Ammon's horn (tissue), 1 donor: ENCODE measurements at regions not wholly inside any gene's neighbourhood (a gene's known extent, or its start where the extent isn't known, plus 50 kb on each side); places are given as distances from the start of the nearest gene placed in this dataset.
"Not testable (repeated sequence)": the region's sequence is repeated elsewhere in the genome, so short reads cannot be mapped to it uniquely, and the experiment has no call there.

Experiments used
- DNase-seq: peaks from one replicate; pipeline ENCODE4 v3.0.0-alpha.2; 2016; ENCODE audit warnings: low spot score

DNA sequence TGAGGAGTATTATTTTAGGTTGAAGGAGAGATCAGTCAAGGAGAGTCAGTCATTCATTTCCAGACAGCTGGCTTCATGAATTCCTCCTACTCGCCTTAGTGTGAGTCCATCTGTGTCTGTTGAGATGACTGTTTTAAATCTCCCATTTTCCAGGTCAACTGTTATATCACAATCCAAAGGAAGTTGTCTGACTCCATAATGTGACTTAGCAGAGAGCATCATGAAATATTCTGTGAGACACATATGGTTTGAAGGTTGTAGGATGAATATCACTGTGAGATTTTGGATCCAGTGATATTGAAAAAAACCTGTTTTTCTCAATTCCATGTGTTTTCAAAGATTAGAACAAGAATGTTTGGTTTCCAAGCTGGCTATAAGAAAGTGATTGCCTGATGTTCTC is 530.2 kb upstream of the MAN1A1 start:
- DNase-seq = peak; percentile 21

DNA sequence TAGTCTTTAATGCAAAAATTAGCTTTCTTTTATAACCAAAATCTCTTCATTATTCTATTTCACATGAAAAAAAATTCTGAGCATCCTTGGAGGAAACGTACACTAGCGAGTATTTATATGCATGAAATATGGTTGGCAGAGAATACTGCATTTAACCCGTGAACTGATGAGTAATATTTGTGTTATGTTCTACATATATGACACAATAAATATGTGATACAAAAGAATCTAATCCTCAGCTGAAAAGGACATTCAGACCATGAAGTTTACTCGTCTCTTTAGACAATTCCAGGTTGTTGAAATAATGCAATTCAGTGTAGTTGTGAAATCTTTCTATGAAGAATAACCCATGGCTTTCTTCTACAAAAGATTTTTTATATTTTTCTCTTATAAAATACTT is 524.8 kb upstream of the MAN1A1 start:
- DNase-seq = no peak

- DNase-seq = no peak
Measured at GRCh38 chr6:119873107-119873506, 523.5 kb upstream of the MAN1A1 start.

DNA sequence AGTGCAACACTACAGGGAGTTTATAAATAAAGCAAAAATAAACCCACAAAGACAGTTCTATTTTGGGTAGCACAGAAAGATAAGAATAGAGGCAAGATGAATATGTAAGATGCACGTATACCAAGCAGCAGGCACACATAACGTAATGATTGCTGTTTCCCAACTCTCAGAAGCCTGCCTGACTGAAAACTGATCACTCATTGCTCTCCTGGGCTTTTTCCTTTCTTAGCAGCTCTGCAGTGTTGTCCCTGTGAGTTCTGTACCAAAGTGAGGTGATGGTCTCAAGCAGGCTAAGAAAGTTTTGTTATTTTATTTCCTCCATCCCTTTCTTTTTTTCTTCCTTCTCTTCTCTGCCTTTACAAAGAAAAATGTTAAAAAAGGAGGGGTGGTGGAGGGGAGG is 522.0 kb upstream of the MAN1A1 start:
- DNase-seq = no peak

- no peak for DNase-seq
Measured at GRCh38 chr6:119865466-119866350, 516.1 kb upstream of the MAN1A1 start.

DNA sequence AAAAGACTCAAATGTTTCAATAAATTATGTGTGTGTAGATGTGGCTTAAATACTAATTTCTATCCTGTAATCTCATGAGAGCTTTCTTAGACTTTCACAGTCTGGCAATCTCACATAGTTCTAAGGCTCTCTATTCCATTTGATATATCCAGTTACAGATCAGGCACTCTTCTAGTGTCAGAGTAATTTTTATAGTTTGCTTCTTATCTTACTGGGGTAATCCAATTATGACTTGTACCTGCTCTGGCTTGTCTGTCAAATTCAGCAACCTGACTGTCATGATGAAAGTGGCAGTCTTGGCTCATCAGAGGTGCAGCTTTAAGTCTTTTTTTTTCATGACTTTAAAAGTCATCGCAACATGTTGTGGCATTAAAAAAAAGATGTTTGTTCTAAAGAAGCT is 513.2 kb upstream of the MAN1A1 start:
- DNase-seq = no peak

- DNase-seq = no peak
Measured at GRCh38 chr6:119858901-119859300, 509.3 kb upstream of the MAN1A1 start.

DNA sequence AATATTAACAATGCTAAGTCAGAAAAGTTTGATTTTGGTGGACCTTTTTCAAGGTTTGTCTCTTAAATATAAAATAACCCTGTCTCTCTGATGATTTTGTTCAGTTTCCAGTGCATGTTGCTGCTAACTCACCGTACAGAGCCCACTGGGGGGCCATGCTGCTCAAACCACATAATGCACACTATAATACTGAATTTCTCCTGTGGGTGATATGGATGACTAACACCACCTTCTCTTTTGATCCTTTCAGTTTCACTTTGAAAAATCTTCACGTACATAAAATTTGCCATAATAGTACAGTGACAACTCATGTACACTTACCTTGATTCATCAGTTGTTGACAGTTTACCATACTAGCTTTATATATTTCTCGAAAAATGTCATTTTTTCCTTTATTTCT is 506.6 kb upstream of the MAN1A1 start:
- DNase-seq = no peak

- DNase-seq = no peak
Measured at GRCh38 chr6:119848696-119849095, 499.1 kb upstream of the MAN1A1 start.

DNA sequence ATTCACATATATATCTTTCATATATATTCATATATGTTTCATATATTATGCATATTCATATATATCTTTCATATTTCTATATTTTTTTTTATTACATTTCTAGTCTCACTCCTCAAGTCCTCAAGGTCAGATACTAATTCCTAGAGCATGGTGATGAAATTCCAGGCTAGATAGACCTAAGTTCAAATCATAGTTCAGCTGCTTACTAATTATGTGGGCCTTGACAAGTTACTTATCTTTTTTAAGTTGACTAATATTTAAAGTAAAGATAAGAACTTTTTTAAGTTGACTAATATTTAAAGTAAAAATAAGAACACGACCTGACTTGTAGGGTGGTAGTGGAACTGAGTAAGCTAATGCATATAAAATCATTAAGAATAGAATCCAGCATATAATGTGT is 495.6 kb upstream of the MAN1A1 start:
- DNase-seq = no peak

DNA sequence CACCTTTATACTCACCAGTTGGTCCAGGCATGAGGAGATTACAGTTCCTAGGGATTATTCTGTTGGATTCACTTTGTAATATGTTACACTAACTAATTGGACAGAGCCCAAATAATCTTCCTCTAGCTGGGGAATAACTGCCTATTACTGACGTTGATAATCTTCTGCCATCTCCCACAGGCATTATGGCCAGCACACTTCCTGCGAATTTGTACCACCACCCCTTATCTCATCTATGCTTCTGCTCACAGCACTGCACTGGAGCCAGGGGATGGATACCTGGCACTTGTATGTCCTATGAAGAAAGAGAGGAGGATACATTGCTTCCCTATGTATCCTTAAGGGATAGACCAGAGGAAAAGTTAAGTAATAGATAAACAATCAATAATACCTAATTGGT is 494.8 kb upstream of the MAN1A1 start:
- DNase-seq = no peak

DNA sequence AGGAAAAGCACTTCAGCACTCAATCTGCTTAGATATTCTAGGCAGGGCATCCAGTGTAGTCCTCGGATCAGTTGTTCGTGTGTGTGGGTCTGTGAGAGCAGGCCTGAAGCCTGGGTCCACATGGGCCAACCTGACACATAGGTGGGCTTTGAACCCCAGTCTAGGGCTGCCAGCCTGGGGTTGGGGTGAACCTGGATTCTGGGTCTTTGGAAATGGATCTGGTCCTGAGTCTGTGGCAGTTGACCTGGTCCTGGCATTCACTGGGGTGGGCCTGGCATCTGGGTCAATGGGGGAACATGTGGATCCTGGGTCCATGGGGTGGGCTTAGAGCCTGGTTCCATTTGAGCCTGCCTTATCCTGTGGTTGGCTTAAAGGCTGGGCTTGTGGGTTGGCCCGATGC is 492.6 kb upstream of the MAN1A1 start:
- no peak for DNase-seq

DNA sequence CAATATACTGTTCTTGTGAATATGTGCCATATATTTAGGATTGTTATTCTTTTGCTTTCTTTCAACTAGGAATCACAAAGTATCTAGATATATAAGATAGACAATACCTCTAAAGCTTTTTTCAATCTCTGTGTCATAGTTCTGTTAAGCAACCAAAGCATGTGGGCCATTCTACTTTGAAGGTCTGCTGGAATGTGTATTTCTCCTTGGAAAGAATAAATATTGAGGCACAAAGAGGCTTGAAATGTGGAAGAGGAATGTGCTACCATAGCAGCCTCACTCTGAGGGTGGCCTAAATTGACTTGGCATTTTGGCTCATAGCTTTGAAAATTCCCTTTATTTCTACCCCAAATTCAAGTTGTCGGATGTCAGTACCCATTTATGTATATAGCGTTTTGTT is 488.5 kb upstream of the MAN1A1 start:
- no peak for DNase-seq

DNA sequence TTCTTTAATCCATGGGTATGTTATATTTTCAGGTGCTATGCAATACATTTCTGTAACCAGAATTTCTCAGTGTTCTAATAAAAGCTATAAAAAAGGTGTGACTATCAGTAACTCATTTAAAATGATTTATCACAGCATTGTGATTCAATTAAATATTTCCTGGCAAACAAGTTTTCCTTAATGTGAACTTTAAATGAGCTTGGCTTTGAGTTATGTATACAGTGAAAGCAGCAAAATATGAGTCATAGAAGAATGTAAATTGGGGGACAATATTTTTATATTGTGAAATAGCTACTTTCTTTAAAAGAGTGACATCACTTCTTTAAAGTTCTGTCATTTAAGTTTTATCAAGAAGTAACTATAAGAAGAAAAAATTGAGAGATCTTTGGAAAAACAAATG is 484.9 kb upstream of the MAN1A1 start:
- no peak for DNase-seq

DNA sequence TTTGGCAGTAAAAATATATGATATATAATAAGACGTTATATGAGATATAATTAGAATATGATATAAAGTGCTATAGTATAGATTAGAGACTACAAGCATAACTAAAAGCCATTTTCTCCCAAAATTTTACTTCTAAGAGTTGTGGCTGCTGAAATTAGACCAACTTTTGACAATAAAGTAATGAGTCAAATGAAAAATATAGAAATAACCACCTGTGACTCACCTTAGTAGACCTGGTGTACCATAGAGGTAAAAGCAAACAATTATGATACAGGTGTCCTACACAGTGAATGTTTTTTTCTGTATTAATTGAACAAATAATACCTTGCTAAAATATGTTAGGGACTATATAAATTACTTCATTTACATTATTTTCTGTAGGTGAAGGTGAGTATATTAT is 482.9 kb upstream of the MAN1A1 start:
- no peak for DNase-seq

DNA sequence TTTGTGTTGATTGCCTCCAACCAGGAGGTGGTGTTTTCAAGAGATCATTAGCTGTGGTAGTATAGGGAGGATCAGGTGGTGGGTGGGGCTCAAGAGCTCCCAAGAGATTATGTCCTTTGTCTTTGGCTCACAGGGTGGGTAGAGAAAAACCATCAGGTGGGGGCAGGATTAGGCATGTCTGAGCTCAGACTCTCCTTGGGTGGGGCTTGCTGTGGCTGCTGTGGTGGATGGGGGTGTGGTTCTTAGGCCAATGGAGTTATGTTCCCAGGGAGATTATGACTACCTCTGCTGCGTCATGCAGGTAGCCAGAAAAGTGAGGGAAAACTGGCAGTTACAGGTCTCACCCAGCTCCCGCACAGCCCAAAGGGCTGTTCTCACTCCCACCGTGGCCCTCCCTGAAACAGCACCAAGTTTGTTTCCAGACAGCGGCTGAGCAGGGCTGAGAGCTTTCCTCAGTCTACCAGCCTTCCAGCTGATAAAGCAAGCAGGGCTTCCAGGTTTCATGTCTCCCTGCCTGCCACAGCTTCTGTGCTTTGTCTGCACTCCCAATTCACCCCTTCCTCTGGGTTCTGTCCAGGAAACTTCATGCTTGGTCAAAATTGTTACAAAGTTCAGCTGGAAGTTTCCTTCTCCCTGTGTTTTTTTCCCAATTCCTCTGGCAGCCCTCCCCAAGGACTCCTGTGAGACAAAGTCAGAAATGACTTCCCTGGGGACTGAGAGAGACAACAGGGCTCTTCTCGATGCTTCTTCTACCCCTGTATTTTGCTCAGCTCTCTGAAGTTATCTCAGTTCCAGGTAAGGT is 481.1 kb upstream of the MAN1A1 start:
- no peak for DNase-seq

DNA sequence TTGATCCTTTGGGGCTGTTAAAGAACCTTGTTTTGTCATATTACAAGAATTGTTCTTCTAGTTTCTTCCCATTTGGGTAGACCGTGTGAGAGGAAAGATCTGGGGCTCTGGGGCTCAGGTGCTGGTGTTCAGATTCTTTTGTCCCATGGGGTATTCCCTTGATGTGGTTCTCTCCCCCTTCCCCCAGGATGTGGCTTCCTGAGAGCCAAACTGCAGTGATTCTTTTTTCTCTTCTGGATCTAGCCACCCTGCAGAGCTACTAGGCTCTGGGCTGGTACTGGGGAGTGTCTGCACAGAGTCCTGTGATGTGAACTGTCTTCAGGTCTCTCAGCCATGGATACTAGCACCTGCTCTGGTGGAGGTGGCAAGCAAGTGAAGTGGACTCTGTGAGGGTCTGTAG is 480.5 kb upstream of the MAN1A1 start:
- no peak for DNase-seq

DNA sequence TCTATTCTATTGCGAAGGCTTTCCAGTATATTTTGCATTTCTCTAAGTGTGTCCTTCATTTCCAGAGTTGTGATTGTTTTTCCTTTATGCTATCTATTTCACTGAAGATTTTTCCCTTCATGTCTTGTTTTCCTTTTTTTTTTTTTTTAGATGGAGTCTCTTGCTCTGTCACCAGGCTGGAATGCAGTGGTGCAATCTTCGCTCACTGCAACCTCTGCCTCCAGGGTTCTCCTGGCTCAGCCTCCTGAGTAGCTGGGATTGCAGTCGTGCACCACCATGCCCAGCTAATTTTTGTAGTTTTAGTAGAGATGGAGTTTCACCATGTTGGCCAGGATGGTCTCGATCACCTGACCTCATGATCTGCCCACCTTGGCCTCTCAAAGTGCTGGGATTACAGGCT is 479.9 kb upstream of the MAN1A1 start:
- not testable (repeated sequence) for DNase-seq

DNA sequence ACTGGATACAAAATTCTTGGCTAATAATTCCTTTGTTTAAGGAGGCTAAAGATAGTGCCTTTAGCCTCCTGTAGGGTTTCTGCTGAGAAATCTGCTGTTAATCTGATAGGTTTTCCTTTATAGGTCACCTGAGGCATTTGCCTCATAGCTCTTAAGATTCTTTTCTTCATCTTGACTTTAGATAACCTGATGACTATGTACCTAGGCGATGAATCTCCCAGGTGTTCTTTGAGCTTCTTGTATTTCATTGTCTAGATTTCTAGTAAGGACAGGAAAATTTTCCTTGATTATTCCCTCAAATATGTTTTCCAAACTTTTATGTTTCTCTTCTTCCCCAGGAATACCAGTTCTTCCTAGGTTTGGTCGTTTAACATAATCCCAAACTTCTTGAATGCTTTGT is 479.4 kb upstream of the MAN1A1 start:
- DNase-seq = no peak

GRCh38 chr6:119821380-119821779 is 471.8 kb upstream of the MAN1A1 start:
- no peak for DNase-seq

GRCh38 chr6:119818876-119819275 is 469.3 kb upstream of the MAN1A1 start:
- DNase-seq = no peak

DNA sequence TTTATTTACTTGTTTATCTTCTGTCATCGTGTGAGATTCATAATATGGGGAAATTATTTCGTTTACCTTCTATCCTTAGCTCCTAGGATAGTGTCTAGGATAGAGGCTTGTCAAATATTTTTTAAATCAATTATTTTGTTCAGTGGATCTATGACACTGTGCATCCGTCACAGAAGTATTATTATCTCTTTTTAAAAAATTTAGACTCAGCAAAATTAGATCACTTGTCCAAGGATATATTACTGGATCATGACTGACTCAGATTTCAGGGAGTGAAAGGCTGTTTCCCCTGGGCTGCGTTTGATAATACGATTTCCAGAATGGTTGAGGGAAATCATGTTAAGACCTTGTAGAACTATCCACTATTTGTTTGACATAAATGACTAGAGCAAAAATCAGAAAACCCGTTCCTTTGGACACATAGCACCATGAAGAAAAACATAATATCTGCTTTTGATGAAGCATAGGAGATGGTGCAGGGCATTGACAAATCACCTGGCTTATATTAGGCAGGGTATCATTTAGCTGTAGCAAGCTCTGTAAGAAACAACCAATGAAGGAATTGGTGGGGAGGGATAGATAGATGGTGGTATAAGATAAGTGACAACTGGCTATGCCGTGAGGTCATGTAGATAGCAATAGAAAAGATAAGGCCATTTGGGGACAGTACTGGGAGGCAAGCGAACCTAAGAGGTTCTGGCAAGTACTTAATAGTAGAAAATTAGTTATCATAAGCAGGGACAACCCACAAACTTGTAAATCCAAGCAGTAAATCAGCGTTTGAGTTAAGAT is 465.2 kb upstream of the MAN1A1 start:
- DNase-seq = no peak

DNA sequence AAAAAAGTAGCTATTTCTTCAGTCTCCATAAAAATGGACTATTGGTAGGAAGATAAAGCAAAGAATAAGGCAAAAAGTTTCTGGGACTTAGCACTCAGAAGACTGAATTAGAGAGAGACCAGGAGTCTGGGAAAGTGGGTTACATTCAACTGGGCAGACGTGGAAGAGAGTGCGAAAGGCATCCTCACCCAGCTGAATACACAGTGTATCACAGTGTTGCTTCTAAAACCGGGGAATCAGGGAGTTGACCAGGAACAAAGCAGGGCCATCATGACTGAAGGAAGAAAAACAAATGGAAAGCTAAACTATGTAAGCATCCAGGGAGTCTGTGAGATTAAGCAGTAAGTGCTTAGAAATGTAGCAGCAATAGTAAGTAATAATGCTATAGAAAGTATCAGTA is 452.9 kb upstream of the MAN1A1 start:
- no peak for DNase-seq
